ENCODE measurements at regions not wholly inside any gene's neighbourhood (a gene's known extent, or its start where the extent isn't known, plus 50 kb on each side); places are given as distances from the start of the nearest gene placed in this dataset.
"Not testable (repeated sequence)": the region's sequence is repeated elsewhere in the genome, so short reads cannot be mapped to it uniquely, and the experiment has no call there.

DNA sequence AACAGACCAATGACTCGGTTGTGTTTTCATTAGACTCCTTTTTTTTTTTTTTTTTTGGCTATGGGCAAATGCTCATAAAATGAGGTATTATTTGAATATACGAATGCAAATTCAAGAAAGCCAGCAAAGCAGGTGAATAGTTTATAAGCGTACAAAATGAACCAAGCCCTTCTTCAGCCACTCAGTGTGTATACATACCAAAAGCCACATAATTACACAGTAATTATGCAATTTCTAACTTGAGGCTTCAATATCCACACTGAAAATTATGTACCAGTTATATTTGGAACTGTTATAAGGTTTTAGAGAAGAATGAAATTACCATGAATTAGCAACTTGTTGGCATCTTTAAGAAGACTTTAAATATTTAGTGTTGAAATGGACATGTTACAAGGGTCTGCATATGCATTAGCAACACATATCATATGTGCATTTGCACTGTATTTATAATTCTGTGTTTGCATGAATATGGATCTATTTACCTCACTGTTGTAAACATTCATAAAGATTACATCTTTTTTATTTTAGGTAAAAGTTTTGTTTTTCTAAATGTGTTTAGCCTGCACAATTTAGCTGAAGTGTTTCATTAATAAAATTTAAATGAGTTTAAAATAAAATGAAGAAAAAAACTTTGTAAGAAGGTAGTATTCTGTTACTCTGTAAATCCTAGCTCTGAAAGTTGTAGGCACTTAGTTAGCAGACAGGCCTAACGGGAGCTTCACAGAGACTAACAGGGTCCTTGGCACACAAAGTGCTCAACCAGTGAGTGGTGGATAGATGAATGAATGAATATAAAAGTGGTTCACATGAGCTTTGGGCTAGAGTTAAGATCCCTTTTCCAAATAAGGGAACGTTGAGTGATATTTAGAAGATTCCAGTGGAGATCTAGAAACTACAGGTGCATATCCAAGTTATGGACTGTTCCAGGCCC is 241.0 kb upstream of the NFIA start:
- ChIA-PET POLR2A (no interaction called here), CTCF (no interaction called here)
- no peak overlapping the region for H3K4me3 ChIP-seq (ENCODE audit: low read length)
- Mint-ChIP-seq H3K4me3 (no peak overlapping the region), H3K27ac (no peak overlapping the region), H3K27me3 (peaks cover 5 to 53% of the 10 kb centered on the region in 2 donors), H3K4me1 (no peaks in the 10 kb centered on the region), H3K9me3 (peaks cover 0 to 8% (median 4%) of the 10 kb centered on the region in 5 donors), H3K36me3 (no peaks in the 10 kb centered on the region)
- no peak overlapping the region for H3K27ac ChIP-seq (ENCODE audit: low read depth, low read length)
- no peaks in the 10 kb centered on the region for H3K4me1 ChIP-seq (ENCODE audit: insufficient read depth, low read length)
- H3K36me3 ChIP-seq (ENCODE audit: insufficient read depth, low read length), result no peaks in the 10 kb centered on the region
- DNase-seq, result no peak
- H3K9me3 ChIP-seq (ENCODE audit: low read length), result no peaks in the 10 kb centered on the region
- H3K27me3 ChIP-seq (ENCODE audit: insufficient read depth, low read length, poor library complexity, severe bottlenecking), result no peaks in the 10 kb centered on the region

DNA sequence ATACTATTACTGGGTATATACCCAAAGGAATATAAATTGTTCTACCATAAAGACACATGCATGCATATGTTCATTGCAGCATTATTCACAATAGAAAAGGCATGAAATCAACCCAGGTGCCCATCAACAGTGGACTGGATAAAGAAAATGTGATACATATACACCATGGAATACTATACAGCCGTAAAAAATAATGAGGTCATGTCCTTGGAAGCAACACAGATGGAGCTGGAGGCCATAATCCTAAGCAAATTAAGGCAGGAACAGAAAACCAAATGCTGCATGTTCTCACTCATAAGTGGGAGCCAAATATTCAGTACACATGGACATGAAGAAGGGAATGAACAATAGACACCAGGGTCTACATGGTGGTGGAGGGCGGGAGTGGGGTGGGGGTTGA is 241.9 kb upstream of the NFIA start:
- H3K4me3 ChIP-seq (ENCODE audit: low read length); H3K4me1 Mint-ChIP-seq; H3K36me3 ChIP-seq (ENCODE audit: insufficient read depth, low read length); H3K4me3 Mint-ChIP-seq; H3K27ac Mint-ChIP-seq; H3K4me1 ChIP-seq (ENCODE audit: insufficient read depth, low read length); POLR2A ChIA-PET; H3K9me3 Mint-ChIP-seq; CTCF ChIA-PET; H3K9me3 ChIP-seq (ENCODE audit: low read length); H3K27ac ChIP-seq (ENCODE audit: low read depth, low read length); H3K36me3 Mint-ChIP-seq; DNase-seq; H3K27me3 ChIP-seq (ENCODE audit: insufficient read depth, low read length, poor library complexity, severe bottlenecking): not testable (repeated sequence)
- H3K27me3 Mint-ChIP-seq, result peaks cover 3 to 48% of the 10 kb centered on the region in 2 donors

DNA sequence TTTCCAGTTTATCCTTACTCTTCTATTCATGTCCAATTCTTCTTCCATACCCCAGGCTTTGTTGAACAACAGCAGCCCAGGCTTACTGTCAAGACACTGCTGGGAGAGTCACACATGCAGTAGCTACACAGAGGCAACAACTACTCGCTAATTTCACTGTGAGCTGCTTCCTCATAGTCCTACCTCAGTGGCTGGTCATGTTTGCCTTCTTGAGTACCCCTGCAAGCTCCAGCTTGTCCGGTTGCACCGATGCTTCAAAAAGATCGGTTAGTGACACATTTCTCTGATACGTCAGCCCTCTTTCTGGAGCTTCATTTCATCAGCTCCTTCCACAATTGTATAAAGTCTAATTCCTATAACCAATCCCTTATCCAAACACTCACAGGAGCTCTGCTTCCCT is 246.7 kb upstream of the NFIA start:
- DNase-seq, result no peak
- ChIA-PET POLR2A (no interaction called here), CTCF (no interaction called here)
- Histone ChIP-seq H3K4me3 (ENCODE audit: low read length) (no peak overlapping the region), H3K27me3 (ENCODE audit: insufficient read depth, low read length, poor library complexity, severe bottlenecking) (no peaks in the 10 kb centered on the region), H3K36me3 (ENCODE audit: insufficient read depth, low read length) (no peaks in the 10 kb centered on the region), H3K4me1 (ENCODE audit: insufficient read depth, low read length) (no peaks in the 10 kb centered on the region), H3K27ac (ENCODE audit: low read depth, low read length) (no peak overlapping the region), H3K9me3 (ENCODE audit: low read length) (no peaks in the 10 kb centered on the region)
- Mint-ChIP-seq H3K27ac (no peak overlapping the region), H3K27me3 (peaks cover 9 to 44% of the 10 kb centered on the region in 2 donors), H3K4me1 (peaks cover 4 to 16% (median 12%) of the 10 kb centered on the region in 3 donors), H3K4me3 (no peak overlapping the region), H3K36me3 (no peaks in the 10 kb centered on the region), H3K9me3 (peaks cover 0 to 4% (median 0%) of the 10 kb centered on the region in 5 donors)

DNA sequence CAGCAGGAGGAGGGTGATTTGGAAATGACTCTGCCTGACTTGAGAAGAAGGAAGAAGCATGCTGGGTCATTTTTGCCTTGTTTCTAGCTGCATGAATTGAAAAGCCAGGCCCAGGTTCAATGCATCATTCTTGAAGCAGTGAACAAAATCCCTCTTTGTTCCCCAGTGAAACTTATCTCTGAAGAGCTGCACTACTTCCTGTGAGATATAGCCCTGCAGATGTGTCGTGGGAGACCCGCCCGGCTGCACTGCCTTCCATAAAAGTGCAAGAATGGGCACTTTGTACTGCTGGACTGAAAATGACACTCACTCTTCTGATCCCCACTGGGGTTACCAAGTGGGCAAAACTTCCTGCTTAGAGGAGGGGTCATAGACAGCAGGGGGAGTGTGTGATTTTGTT is 249.2 kb upstream of the NFIA start:
- Histone ChIP-seq H3K9me3 (ENCODE audit: low read length) (no peaks in the 10 kb centered on the region), H3K36me3 (ENCODE audit: insufficient read depth, low read length) (no peaks in the 10 kb centered on the region), H3K27me3 (ENCODE audit: insufficient read depth, low read length, poor library complexity, severe bottlenecking) (no peaks in the 10 kb centered on the region), H3K4me3 (ENCODE audit: low read length) (no peak overlapping the region), H3K4me1 (ENCODE audit: insufficient read depth, low read length) (no peaks in the 10 kb centered on the region), H3K27ac (ENCODE audit: low read depth, low read length) (no peak overlapping the region)
- no peak for DNase-seq
- Mint-ChIP-seq H3K4me1 (peaks cover 4 to 16% (median 12%) of the 10 kb centered on the region in 3 donors), H3K27me3 (peaks cover 9 to 39% of the 10 kb centered on the region in 2 donors), H3K9me3 (peaks cover 0 to 3% (median 0%) of the 10 kb centered on the region in 5 donors), H3K4me3 (peak overlapping the region in 2 of 7 donors; percentile 16 to 20), H3K36me3 (no peaks in the 10 kb centered on the region), H3K27ac (peak overlapping the region in 1 of 8 donors; percentile 52)
- ChIA-PET CTCF (no interaction called here), POLR2A (no interaction called here)

DNA sequence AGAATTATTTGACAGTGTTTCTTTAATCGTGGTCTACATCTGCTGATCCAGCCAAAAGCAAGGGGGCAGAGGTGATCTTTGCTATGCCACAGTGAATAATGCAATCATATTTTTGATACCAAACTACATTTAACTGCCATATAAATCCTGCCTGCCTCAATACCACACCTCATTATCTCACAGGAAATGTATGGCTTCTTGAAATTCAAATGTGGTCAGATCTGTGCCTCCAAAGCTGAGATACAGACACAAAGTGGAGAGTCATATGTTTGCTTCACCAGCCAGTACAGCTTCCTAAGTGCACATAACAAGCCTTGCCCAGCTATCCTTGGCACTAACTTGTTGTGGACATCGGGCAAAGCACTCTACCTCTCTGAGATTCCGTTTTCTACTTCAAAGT is 250.0 kb upstream of the NFIA start:
- Mint-ChIP-seq H3K27ac (no peak overlapping the region), H3K4me1 (peaks cover 4 to 16% (median 12%) of the 10 kb centered on the region in 3 donors), H3K27me3 (peaks cover 9 to 33% of the 10 kb centered on the region in 2 donors), H3K4me3 (no peak overlapping the region), H3K9me3 (peaks cover 0 to 3% (median 0%) of the 10 kb centered on the region in 5 donors), H3K36me3 (no peaks in the 10 kb centered on the region)
- POLR2A ChIA-PET, result no interaction called here
- CTCF ChIA-PET, result no interaction called here
- Histone ChIP-seq H3K27ac (ENCODE audit: low read depth, low read length) (no peak overlapping the region), H3K27me3 (ENCODE audit: insufficient read depth, low read length, poor library complexity, severe bottlenecking) (no peaks in the 10 kb centered on the region), H3K9me3 (ENCODE audit: low read length) (no peaks in the 10 kb centered on the region), H3K4me3 (ENCODE audit: low read length) (no peak overlapping the region), H3K36me3 (ENCODE audit: insufficient read depth, low read length) (no peaks in the 10 kb centered on the region), H3K4me1 (ENCODE audit: insufficient read depth, low read length) (no peaks in the 10 kb centered on the region)
- peak in 1 of 5 donors; percentile 4 for DNase-seq

DNA sequence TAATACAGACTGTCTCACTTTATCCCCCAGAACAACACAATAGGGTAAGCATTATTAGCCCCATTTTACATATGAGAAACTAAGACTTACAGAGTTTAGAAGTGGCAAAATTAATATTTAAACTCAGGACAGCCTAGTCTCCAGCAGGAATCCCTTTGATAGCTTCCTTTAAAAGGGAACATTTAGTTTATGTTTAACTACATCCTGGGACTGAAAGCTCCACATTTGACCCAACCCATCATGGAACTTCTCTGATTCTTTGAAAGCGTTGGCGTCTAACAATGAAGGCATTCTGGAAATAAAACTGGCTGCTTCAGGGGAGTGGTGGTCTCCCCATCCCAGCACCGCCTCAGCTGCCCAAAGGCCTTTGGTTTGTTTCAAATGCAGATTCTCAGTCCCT is 250.6 kb upstream of the NFIA start:
- Histone ChIP-seq H3K4me3 (ENCODE audit: low read length) (no peak overlapping the region), H3K9me3 (ENCODE audit: low read length) (no peaks in the 10 kb centered on the region), H3K27me3 (ENCODE audit: insufficient read depth, low read length, poor library complexity, severe bottlenecking) (no peaks in the 10 kb centered on the region), H3K4me1 (ENCODE audit: insufficient read depth, low read length) (no peaks in the 10 kb centered on the region), H3K27ac (ENCODE audit: low read depth, low read length) (no peak overlapping the region), H3K36me3 (ENCODE audit: insufficient read depth, low read length) (no peaks in the 10 kb centered on the region)
- DNase-seq, result no peak
- peaks cover 9 to 31% of the 10 kb centered on the region in 2 donors for H3K27me3 Mint-ChIP-seq
- no peak overlapping the region for H3K27ac Mint-ChIP-seq
- no peak overlapping the region for H3K4me3 Mint-ChIP-seq
- H3K4me1 Mint-ChIP-seq, result peaks cover 4 to 16% (median 12%) of the 10 kb centered on the region in 3 donors
- no peaks in the 10 kb centered on the region for H3K36me3 Mint-ChIP-seq
- peaks cover 0 to 3% (median 2%) of the 10 kb centered on the region in 5 donors for H3K9me3 Mint-ChIP-seq
- ChIA-PET CTCF (no interaction called here), POLR2A (no interaction called here)

DNA sequence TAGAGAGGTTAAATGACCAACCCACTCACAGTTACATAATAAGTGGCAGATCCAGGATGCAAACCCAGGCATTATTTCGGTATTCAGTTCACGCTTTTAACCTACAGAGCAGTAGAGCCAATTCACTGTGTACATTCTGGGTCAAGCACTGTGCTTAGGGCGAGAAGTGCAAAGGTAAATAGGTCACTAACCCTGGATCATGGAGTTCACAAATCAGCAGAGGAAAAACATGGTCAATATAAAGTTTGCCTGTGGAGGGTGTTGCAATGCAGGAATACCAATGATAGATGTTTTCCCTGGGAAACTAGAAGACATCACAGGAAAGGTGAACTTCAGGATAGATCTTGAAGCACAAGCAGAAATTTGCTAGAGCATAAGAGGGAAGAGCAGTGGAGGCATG is 253.4 kb upstream of the NFIA start:
- POLR2A ChIA-PET, result no interaction called here

DNA sequence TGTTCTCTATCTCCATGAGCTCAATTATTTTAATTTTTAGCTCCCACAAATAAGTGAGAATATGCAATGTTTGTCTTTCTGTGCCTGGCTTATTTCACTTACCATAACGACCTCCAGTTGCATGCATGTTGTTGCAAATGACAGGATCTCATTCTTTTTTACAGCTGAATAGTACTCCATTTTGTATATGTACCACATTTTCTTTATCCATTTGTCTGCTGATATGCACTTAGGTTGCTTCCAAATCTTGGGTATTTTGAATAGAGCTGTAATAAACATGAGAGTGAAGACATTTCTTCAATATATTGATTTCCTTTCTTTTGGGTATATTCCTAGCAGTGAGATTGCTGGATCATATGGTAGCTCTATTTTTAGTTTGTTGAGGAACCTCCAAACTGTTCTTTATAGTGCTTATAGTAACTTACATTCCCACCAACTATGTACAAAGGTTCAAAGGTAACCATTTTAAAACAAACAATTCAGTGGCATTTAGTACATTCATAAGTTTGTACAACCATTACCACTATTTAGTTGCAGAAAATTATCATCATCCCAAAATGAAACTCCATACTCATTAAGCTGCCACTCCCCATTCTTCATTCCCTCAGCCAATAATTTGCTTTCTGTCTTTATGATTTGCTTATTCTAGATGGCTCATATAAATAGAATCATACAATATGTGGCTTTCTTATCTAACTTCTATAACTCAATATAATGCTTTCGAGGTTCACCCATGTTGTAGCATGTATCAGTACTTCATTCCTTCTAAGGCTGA is 255.9 kb upstream of the NFIA start:
- POLR2A ChIA-PET, result no interaction called here
- no peak overlapping the region for H3K4me3 ChIP-seq (ENCODE audit: low read length)
- no peaks in the 10 kb centered on the region for H3K9me3 ChIP-seq (ENCODE audit: low read length)
- H3K4me3 Mint-ChIP-seq, result no peak overlapping the region
- no peak for DNase-seq
- H3K4me1 Mint-ChIP-seq, result no peaks in the 10 kb centered on the region
- H3K27ac Mint-ChIP-seq, result no peak overlapping the region
- CTCF ChIA-PET, result no interaction called here
- H3K4me1 ChIP-seq (ENCODE audit: insufficient read depth, low read length), result no peaks in the 10 kb centered on the region
- H3K9me3 Mint-ChIP-seq, result peaks cover 2 to 7% (median 3%) of the 10 kb centered on the region in 5 donors
- H3K36me3 ChIP-seq (ENCODE audit: insufficient read depth, low read length), result no peaks in the 10 kb centered on the region
- H3K27me3 Mint-ChIP-seq, result peaks cover 2 to 12% of the 10 kb centered on the region in 2 donors
- no peak overlapping the region for H3K27ac ChIP-seq (ENCODE audit: low read depth, low read length)
- no peaks in the 10 kb centered on the region for H3K27me3 ChIP-seq (ENCODE audit: insufficient read depth, low read length, poor library complexity, severe bottlenecking)
- H3K36me3 Mint-ChIP-seq, result no peaks in the 10 kb centered on the region

More for the DNA sequence above, 253.4 kb upstream of the NFIA start:
- Mint-ChIP-seq H3K4me1 (peaks cover 4 to 16% (median 12%) of the 10 kb centered on the region in 3 donors), H3K36me3 (no peaks in the 10 kb centered on the region), H3K27me3 (peaks cover 7 to 20% of the 10 kb centered on the region in 2 donors), H3K9me3 (peaks cover 1 to 7% (median 3%) of the 10 kb centered on the region in 5 donors), H3K4me3 (no peak overlapping the region), H3K27ac (no peak overlapping the region)
- Histone ChIP-seq H3K9me3 (ENCODE audit: low read length) (no peaks in the 10 kb centered on the region), H3K4me1 (ENCODE audit: insufficient read depth, low read length) (no peaks in the 10 kb centered on the region), H3K4me3 (ENCODE audit: low read length) (no peak overlapping the region), H3K27ac (ENCODE audit: low read depth, low read length) (no peak overlapping the region), H3K27me3 (ENCODE audit: insufficient read depth, low read length, poor library complexity, severe bottlenecking) (no peaks in the 10 kb centered on the region), H3K36me3 (ENCODE audit: insufficient read depth, low read length) (no peaks in the 10 kb centered on the region)
- DNase-seq, result no peak
- CTCF ChIA-PET, result no interaction called here

All from CD8-positive, alpha-beta memory T cell (primary cell).